H1 (cell line): ENCODE measurements at regions not wholly inside any gene's neighbourhood (a gene's known extent, or its start where the extent isn't known, plus 50 kb on each side); places are given as distances from the start of the nearest gene placed in this dataset.

Source experiments
- CTCF ChIA-PET: fragments of 300-600 bp; sonication (Branson Sonifier 250); formaldehyde crosslinking; loops from one replicate; lab custom pipeline; 2021; ENCODE audit not compliant: partially characterized antibody; lab: Charles Lee
- POLR2A ChIA-PET: fragments of 300-600 bp; sonication (Branson Sonifier 250); formaldehyde crosslinking; loops from one replicate; lab custom pipeline; 2021; ENCODE audit warnings: inconsistent platforms; ENCODE audit not compliant: partially characterized antibody; lab: Charles Lee
- DNase-seq, 2 experiments: peaks; one replicate each; pipeline versions ENCODE4 v3.0.0 to v3.0.0-alpha.2; 2010 to 2022; ENCODE audit warnings: low spot score in 2 of 2, low read depth in 1 of 2, mixed read lengths in 1 of 2
- FAIRE-seq: peaks from 2 replicates; lab custom pipeline; 2011; peaks lifted over from hg19 to GRCh38; lab: Jason Lieb, UNC
- H2AFZ ChIP-seq: 2 replicates; pipeline ENCODE4 v1.8.1; 2012; ENCODE audit warnings: low read length, inconsistent platforms
- H2AK5ac ChIP-seq: 2 replicates; pipeline ENCODE4 v1.6.1; 2013; ENCODE audit warnings: low read depth, low read length
- H2BK120ac ChIP-seq: replicated peaks from 2 replicates; pipeline ENCODE3; 2013; ENCODE audit warnings: low read depth, low read length, inconsistent platforms
- H2BK12ac ChIP-seq: 2 replicates; pipeline ENCODE4 v1.6.1; 2013; ENCODE audit warnings: low read depth, low read length
- H2BK15ac ChIP-seq: 2 replicates; pipeline ENCODE4 v1.6.1; 2013; ENCODE audit warnings: low read length
- H2BK20ac ChIP-seq: 2 replicates; pipeline ENCODE4 v1.6.1; 2013; ENCODE audit warnings: low read length
- H2BK5ac ChIP-seq: 2 replicates; pipeline ENCODE4 v1.6.1; 2013; ENCODE audit warnings: low read depth, low read length
- H3K14ac ChIP-seq: 2 replicates; pipeline ENCODE4 v1.6.1; 2013; ENCODE audit warnings: inconsistent platforms; ENCODE audit not compliant: insufficient read length
- H3K18ac ChIP-seq: 2 replicates; pipeline ENCODE4 v1.6.1; 2013; ENCODE audit warnings: low read length; ENCODE audit errors: extremely low read depth
- H3K23ac ChIP-seq: 2 replicates; pipeline ENCODE4 v1.6.1; 2013; ENCODE audit warnings: inconsistent platforms; ENCODE audit not compliant: insufficient read length
- H3K23me2 ChIP-seq: 2 replicates; pipeline ENCODE4 v1.6.1; 2013; ENCODE audit warnings: low read depth, low read length
- H3K27ac ChIP-seq: 2 replicates; pipeline ENCODE4 v1.6.1; 2011; ENCODE audit warnings: low read depth, low read length, inconsistent platforms
- H3K27me3 ChIP-seq, 4 experiments: replicated peaks in 1 of 4; 1 replicate in 1 of 4; 2 replicates in 3 of 4; pipeline versions ENCODE4 v1.6.1 to v1.8.1; 2011 to 2013; ENCODE audit warnings: low read length in 3 of 4, mild to moderate bottlenecking in 3 of 4, inconsistent platforms in 2 of 4, mixed read lengths in 2 of 4, moderate library complexity in 1 of 4; ENCODE audit not compliant: control insufficient read depth in 3 of 4, insufficient read depth in 3 of 4; ENCODE audit errors: extremely low read depth in 1 of 4
- H3K36me3 ChIP-seq, 4 experiments: 2 replicates each; pipeline versions ENCODE4 v1.6.1 to v1.8.1; 2011 to 2013; ENCODE audit warnings: mild to moderate bottlenecking in 4 of 4, low read length in 3 of 4, moderate library complexity in 2 of 4, control low read depth in 1 of 4, inconsistent platforms in 1 of 4; ENCODE audit not compliant: insufficient read depth in 4 of 4, control insufficient read depth in 2 of 4
- H3K4ac ChIP-seq: replicated peaks from 2 replicates; pipeline ENCODE3; 2013; ENCODE audit warnings: low read length, low read depth, mixed read lengths, inconsistent platforms; ENCODE audit not compliant: insufficient read length
- H3K4me1 ChIP-seq, 4 experiments: replicated peaks in 1 of 4; 1 replicate in 1 of 4; 2 replicates in 3 of 4; pipeline versions ENCODE4 v1.6.1 to v1.8.1; 2011 to 2013; ENCODE audit warnings: low read length in 3 of 4, inconsistent platforms in 2 of 4, mixed read lengths in 1 of 4; ENCODE audit not compliant: insufficient read depth in 4 of 4, control insufficient read depth in 3 of 4
- H3K4me2 ChIP-seq, 2 experiments: 2 replicates each; pipeline versions ENCODE4 v1.6.1 to v1.8.1; 2011 to 2013; ENCODE audit warnings: low read depth in 2 of 2, low read length in 2 of 2, control low read depth in 1 of 2, inconsistent platforms in 1 of 2, mild to moderate bottlenecking in 1 of 2; ENCODE audit not compliant: insufficient read depth in 1 of 2
- H3K4me3 ChIP-seq, 4 experiments: fragments of 200-600, 300-600 bp in 1 of 4; sonication (generic), shearing (Covaris generic), sonication (Bioruptor Twin) in 1 of 4; 2 replicates each; pipeline versions ENCODE4 v1.5.1 to v1.8.1; 2011 to 2016; ENCODE audit warnings: low read length in 4 of 4, low read depth in 3 of 4, control low read depth in 2 of 4, inconsistent platforms in 2 of 4, mild to moderate bottlenecking in 2 of 4, mixed read lengths in 1 of 4, moderate library complexity in 1 of 4; ENCODE audit not compliant: insufficient read depth in 2 of 4; ENCODE audit errors: extremely low read depth in 1 of 4
- H3K56ac ChIP-seq: replicated peaks from 2 replicates; pipeline ENCODE3; 2013; ENCODE audit warnings: low read depth, mild to moderate bottlenecking, mixed read lengths, low read length, inconsistent platforms; ENCODE audit not compliant: insufficient read length
- H3K79me1 ChIP-seq: 2 replicates; pipeline ENCODE4 v1.6.1; 2013; ENCODE audit warnings: low read depth, low read length, control low read depth
- H3K79me2 ChIP-seq, 2 experiments: 2 replicates each; pipeline versions ENCODE4 v1.6.1 to v1.8.1; 2012 to 2013; ENCODE audit warnings: low read length in 2 of 2, mild to moderate bottlenecking in 2 of 2, inconsistent platforms in 1 of 2; ENCODE audit not compliant: insufficient read depth in 2 of 2, control insufficient read depth in 1 of 2
- H3K9ac ChIP-seq, 4 experiments: replicated peaks in 1 of 4; 1 replicate in 1 of 4; 2 replicates in 3 of 4; pipeline versions ENCODE4 v1.6.1 to v1.8.1; 2011 to 2013; ENCODE audit warnings: low read depth in 3 of 4, low read length in 3 of 4, control low read depth in 2 of 4, mild to moderate bottlenecking in 2 of 4, moderate library complexity in 2 of 4, inconsistent platforms in 1 of 4; ENCODE audit errors: extremely low read depth in 1 of 4
- H3K9me3 ChIP-seq, 2 experiments: 2 replicates each; pipeline versions ENCODE4 v1.6.1 to v1.8.1; 2012 to 2013; ENCODE audit warnings: mild to moderate bottlenecking in 2 of 2, moderate library complexity in 2 of 2, control low read depth in 1 of 2, inconsistent platforms in 1 of 2, low read depth in 1 of 2, low read length in 1 of 2, mixed read lengths in 1 of 2; ENCODE audit not compliant: insufficient read depth in 2 of 2
- H4K20me1 ChIP-seq, 2 experiments: replicated peaks in 1 of 2; 2 replicates each; pipeline versions ENCODE3 to v1.8.1; 2011 to 2013; ENCODE audit warnings: inconsistent platforms in 2 of 2, low read length in 2 of 2, mild to moderate bottlenecking in 1 of 2; ENCODE audit not compliant: insufficient read depth in 2 of 2, control insufficient read depth in 1 of 2
- H4K5ac ChIP-seq: 2 replicates; pipeline ENCODE4 v1.6.1; 2013; ENCODE audit warnings: low read length, low read depth, mixed read lengths, inconsistent platforms; ENCODE audit not compliant: insufficient read length
- H4K8ac ChIP-seq: 2 replicates; pipeline ENCODE4 v1.8.0; 2013; ENCODE audit warnings: mild to moderate bottlenecking, moderate library complexity, low read length, inconsistent platforms; ENCODE audit not compliant: insufficient read depth; ENCODE audit errors: extremely low read depth
- H4K91ac ChIP-seq: replicated peaks from 2 replicates; pipeline ENCODE3; 2013; ENCODE audit warnings: low read length, mixed read lengths, inconsistent platforms; ENCODE audit not compliant: insufficient read length
- POLR2A ChIP-seq, 2 experiments: IDR thresholded peaks; 1 replicate in 1 of 2; 2 replicates in 1 of 2; pipeline ENCODE4 v1.6.1; 2011; ENCODE audit warnings: low read depth in 2 of 2, low read length in 2 of 2, mild to moderate bottlenecking in 2 of 2; ENCODE audit errors: control extremely low read depth in 1 of 2
- POLR2AphosphoS5 ChIP-seq: IDR thresholded peaks from 2 replicates; pipeline ENCODE4 v1.6.1; 2011; ENCODE audit warnings: low read depth, low read length
- POU5F1 ChIP-seq: IDR thresholded peaks from 2 replicates; pipeline ENCODE4 v1.6.1; 2011; ENCODE audit warnings: low read depth, mild to moderate bottlenecking, low read length, moderate library complexity
- SIX5 ChIP-seq: IDR thresholded peaks from 2 replicates; pipeline ENCODE4 v1.6.1; 2011; ENCODE audit warnings: mild to moderate bottlenecking, low read depth, low read length
- WGBS, 2 experiments: shearing (Covaris generic) in 1 of 2; methylation state at CpG; one replicate each; pipeline versions ENCODE4 v1.1.6 to v1.1.7; 2013 to 2015; ENCODE audit warnings: low lambda C conversion rate in 2 of 2, mixed read lengths in 2 of 2, inconsistent platforms in 1 of 2, low coverage in 1 of 2, missing lambda C conversion rate in 1 of 2; ENCODE audit not compliant: insufficient replicate concordance in 2 of 2, insufficient coverage in 1 of 2, insufficient read length in 1 of 2; ENCODE audit errors: extremely low coverage in 1 of 2, missing lambda C conversion rate in 1 of 2; 5-methylcytosine and 5-hydroxymethylcytosine counted together
- TF ChIP-seq, protein P1 (sequence below): IDR thresholded peaks from 2 replicates; pipeline ENCODE4 v1.6.1; 2011; ENCODE audit warnings: low read length, improper control_type of control experiment

GRCh38 chr14:79971330-79971729, 240.0 kb downstream of the DIO2 start:
- Histone ChIP-seq H3K9me3 (no peaks in the 10 kb centered on the region), H2BK5ac (no peak overlapping the region), H3K23me2 (no peaks in the 10 kb centered on the region), H3K36me3 (no peaks in the 10 kb centered on the region), H3K27me3 (no peaks in the 10 kb centered on the region), H3K4me3 (no peak overlapping the region), H2BK12ac (no peak overlapping the region), H3K4me1 (no peaks in the 10 kb centered on the region), H4K5ac (no peak overlapping the region), H3K27ac (no peak overlapping the region), H3K56ac (no peak overlapping the region), H2BK20ac (no peak overlapping the region), H2AK5ac (no peak overlapping the region), H4K8ac (no peak overlapping the region), H2AFZ (no peak overlapping the region), H3K9ac (no peak overlapping the region), H2BK120ac (no peak overlapping the region), H3K23ac (no peak overlapping the region), H4K20me1 (no peaks in the 10 kb centered on the region), H3K4ac (no peak overlapping the region), H3K4me2 (no peak overlapping the region), H3K79me1 (no peaks in the 10 kb centered on the region), H2BK15ac (no peak overlapping the region), H3K18ac (no peak overlapping the region), H4K91ac (no peak overlapping the region), H3K14ac (no peak overlapping the region), H3K79me2 (no peaks in the 10 kb centered on the region)
- FAIRE-seq (no peak), DNase-seq (no peak)
- CTCF ChIA-PET = interaction anchor here (1.2 kb wide), 1 partner anchor 393 kb away, joined by 3 read pairs; no protein-coding TSS in a partner anchor
- WGBS, 2 experiments = 88% methylated on average over 2 of the region's 2 CpGs; no CpG with 5 or more reads in 1 of the 2 experiments
- POLR2A ChIA-PET = no interaction called here
- TF ChIP-seq POLR2A (IDR thresholded peaks at IDR 0.05; ENCODE audit: control extremely low read depth in 1 of 2, low read depth in 2 of 2, low read length in 2 of 2) = no peak
- TF ChIP-seq SIX5 = no peak
- no peak for TF ChIP-seq POLR2AphosphoS5
- TF ChIP-seq, protein P1, sequence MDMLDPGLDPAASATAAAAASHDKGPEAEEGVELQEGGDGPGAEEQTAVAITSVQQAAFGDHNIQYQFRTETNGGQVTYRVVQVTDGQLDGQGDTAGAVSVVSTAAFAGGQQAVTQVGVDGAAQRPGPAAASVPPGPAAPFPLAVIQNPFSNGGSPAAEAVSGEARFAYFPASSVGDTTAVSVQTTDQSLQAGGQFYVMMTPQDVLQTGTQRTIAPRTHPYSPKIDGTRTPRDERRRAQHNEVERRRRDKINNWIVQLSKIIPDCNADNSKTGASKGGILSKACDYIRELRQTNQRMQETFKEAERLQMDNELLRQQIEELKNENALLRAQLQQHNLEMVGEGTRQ = no peak
- no peak for TF ChIP-seq POU5F1
